ENCODE measurements at regions not wholly inside any gene's neighbourhood (a gene's known extent, or its start where the extent isn't known, plus 50 kb on each side); places are given as distances from the start of the nearest gene placed in this dataset.

- H3K9ac ChIP-seq (ENCODE audit: low read depth, low read length, poor library complexity, severe bottlenecking), result no peak overlapping the region
These were observed 193.5 kb upstream of the SP8 start for GRCh38 chr7:20980232-20980631.

GRCh38 chr7:20980668-20981264 lies 194.1 kb upstream of the SP8 start:
- Histone ChIP-seq H3F3A (ENCODE audit: low read depth) (no peaks in the 10 kb centered on the region), H2AFZ (ENCODE audit: low read length) (no peak overlapping the region), H3K9me2 (replicated peaks; ENCODE audit: low read depth, low read length) (no peaks in the 10 kb centered on the region), H3K9me3 (ENCODE audit: insufficient read depth, low read depth, low read length) (no peaks in the 10 kb centered on the region), H3K4me1 (ENCODE audit: insufficient read depth, low read length, poor library complexity, severe bottlenecking) (no peaks in the 10 kb centered on the region), H3K4me3 (ENCODE audit: low read length, poor library complexity, severe bottlenecking) (no peak overlapping the region), H4K20me1 (ENCODE audit: insufficient read depth, low read length, poor library complexity, severe bottlenecking) (no peaks in the 10 kb centered on the region), H3K4me2 (ENCODE audit: low read depth, low read length, poor library complexity, severe bottlenecking) (no peak overlapping the region), H3K9ac (ENCODE audit: low read depth, low read length, poor library complexity, severe bottlenecking) (no peak overlapping the region), H3K27me3 (ENCODE audit: insufficient read depth, low read length, poor library complexity, severe bottlenecking) (no peaks in the 10 kb centered on the region), H3K79me2 (ENCODE audit: insufficient read depth, low read length) (no peaks in the 10 kb centered on the region), H3K36me3 (ENCODE audit: insufficient read depth, low read length) (no peaks in the 10 kb centered on the region)
- no peak for TF ChIP-seq CTCF (conservative IDR thresholded peaks at IDR 0.05; ENCODE audit: low read length)
- no peak for TF ChIP-seq EZH2phosphoT487 (IDR thresholded peaks at IDR 0.05; ENCODE audit: borderline replicate concordance)

More at GRCh38 chr7:20980232-20980631, 193.5 kb upstream of the SP8 start:
- Histone ChIP-seq H3K79me2 (ENCODE audit: insufficient read depth, low read length) (no peaks in the 10 kb centered on the region), H3K9me3 (ENCODE audit: insufficient read depth, low read depth, low read length) (no peaks in the 10 kb centered on the region), H3K36me3 (ENCODE audit: insufficient read depth, low read length) (no peaks in the 10 kb centered on the region), H3K4me3 (ENCODE audit: low read length, poor library complexity, severe bottlenecking) (no peak overlapping the region), H3K4me1 (ENCODE audit: insufficient read depth, low read length, poor library complexity, severe bottlenecking) (no peaks in the 10 kb centered on the region), H2AFZ (ENCODE audit: low read length) (no peak overlapping the region), H3F3A (ENCODE audit: low read depth) (no peaks in the 10 kb centered on the region), H4K20me1 (ENCODE audit: insufficient read depth, low read length, poor library complexity, severe bottlenecking) (no peaks in the 10 kb centered on the region), H3K27me3 (ENCODE audit: insufficient read depth, low read length, poor library complexity, severe bottlenecking) (no peaks in the 10 kb centered on the region), H3K9me2 (replicated peaks; ENCODE audit: low read depth, low read length) (no peaks in the 10 kb centered on the region), H3K4me2 (ENCODE audit: low read depth, low read length, poor library complexity, severe bottlenecking) (no peak overlapping the region)
- TF ChIP-seq CTCF (conservative IDR thresholded peaks at IDR 0.05; ENCODE audit: low read length) (no peak), EZH2phosphoT487 (IDR thresholded peaks at IDR 0.05; ENCODE audit: borderline replicate concordance) (no peak)

GRCh38 chr7:20988340-20988739 lies 201.7 kb upstream of the SP8 start:
- TF ChIP-seq CTCF (conservative IDR thresholded peaks at IDR 0.05; ENCODE audit: low read length) (no peak), EZH2phosphoT487 (IDR thresholded peaks at IDR 0.05; ENCODE audit: borderline replicate concordance) (no peak)
- H3K9me2 ChIP-seq (replicated peaks; ENCODE audit: low read depth, low read length), result no peaks in the 10 kb centered on the region
- no peak overlapping the region for H2AFZ ChIP-seq (ENCODE audit: low read length)
- H3K36me3 ChIP-seq (ENCODE audit: insufficient read depth, low read length), result no peaks in the 10 kb centered on the region
- no peaks in the 10 kb centered on the region for H3F3A ChIP-seq (ENCODE audit: low read depth)
- no peaks in the 10 kb centered on the region for H4K20me1 ChIP-seq (ENCODE audit: insufficient read depth, low read length, poor library complexity, severe bottlenecking)
- no peak overlapping the region for H3K4me3 ChIP-seq (ENCODE audit: low read length, poor library complexity, severe bottlenecking)
- no peaks in the 10 kb centered on the region for H3K79me2 ChIP-seq (ENCODE audit: insufficient read depth, low read length)
- H3K4me2 ChIP-seq (ENCODE audit: low read depth, low read length, poor library complexity, severe bottlenecking), result no peak overlapping the region
- no peaks in the 10 kb centered on the region for H3K27me3 ChIP-seq (ENCODE audit: insufficient read depth, low read length, poor library complexity, severe bottlenecking)
- H3K4me1 ChIP-seq (ENCODE audit: insufficient read depth, low read length, poor library complexity, severe bottlenecking), result no peaks in the 10 kb centered on the region
- no peak overlapping the region for H3K9ac ChIP-seq (ENCODE audit: low read depth, low read length, poor library complexity, severe bottlenecking)
- no peaks in the 10 kb centered on the region for H3K9me3 ChIP-seq (ENCODE audit: insufficient read depth, low read depth, low read length)
